ENCODE measurements at regions not wholly inside any gene's neighbourhood (a gene's known extent, or its start where the extent isn't known, plus 50 kb on each side); places are given as distances from the start of the nearest gene placed in this dataset.

- DNase-seq = no peak
- H3K4me1 ChIP-seq (ENCODE audit: insufficient read depth, low read length) = no peaks in the 10 kb centered on the region
- H3K27ac Mint-ChIP-seq = no peak overlapping the region
- POLR2A ChIA-PET = no interaction called here
- no peaks in the 10 kb centered on the region for H3K36me3 Mint-ChIP-seq (ENCODE audit: low read depth)
- no peak overlapping the region for H3K4me3 ChIP-seq (ENCODE audit: low read length)
- no peak overlapping the region for H3K27ac ChIP-seq (ENCODE audit: low read depth in 1 of 2, low read length in 2 of 2)
- ATAC-seq (ENCODE audit: poor library complexity) = no peak
- intact Hi-C loops (cut with DNase I, micrococcal nuclease) = no loop called here
- no peak for TF ChIP-seq CTCF (IDR thresholded peaks at IDR 0.05)
- no peaks in the 10 kb centered on the region for H3K27me3 ChIP-seq (ENCODE audit: control insufficient read depth in 1 of 2, insufficient read depth in 2 of 2, low read length in 2 of 2)
- no peak overlapping the region for H3K4me3 Mint-ChIP-seq
- H3K36me3 ChIP-seq (ENCODE audit: insufficient read depth, low read length) = no peaks in the 10 kb centered on the region
- H3K27me3 Mint-ChIP-seq = no peaks in the 10 kb centered on the region
- H3K4me1 Mint-ChIP-seq (ENCODE audit: low read depth) = no peaks in the 10 kb centered on the region
- no peaks in the 10 kb centered on the region for H3K9me3 ChIP-seq (ENCODE audit: control insufficient read depth in 1 of 2, insufficient read depth in 1 of 2, low read length in 2 of 2)
- CTCF ChIA-PET = no interaction called here
- H3K9me3 Mint-ChIP-seq = no peaks in the 10 kb centered on the region
Observed at GRCh38 chr3:99508191-99508590, 130.2 kb upstream of the COL8A1 start.

GRCh38 chr3:99505646-99506269 is 132.6 kb upstream of the COL8A1 start:
- ATAC-seq (ENCODE audit: poor library complexity) (no peak), DNase-seq (peak in 2 of 14 experiments; percentile 61 to 66)
- Mint-ChIP-seq H3K27ac (no peak overlapping the region), H3K27me3 (no peaks in the 10 kb centered on the region), H3K4me3 (no peak overlapping the region), H3K9me3 (no peaks in the 10 kb centered on the region), H3K4me1 (ENCODE audit: low read depth) (no peaks in the 10 kb centered on the region), H3K36me3 (ENCODE audit: low read depth) (no peaks in the 10 kb centered on the region)
- no peak for TF ChIP-seq CTCF (IDR thresholded peaks at IDR 0.05)
- Histone ChIP-seq H3K9me3 (ENCODE audit: control insufficient read depth in 1 of 2, insufficient read depth in 1 of 2, low read length in 2 of 2) (no peaks in the 10 kb centered on the region), H3K36me3 (ENCODE audit: insufficient read depth, low read length) (no peaks in the 10 kb centered on the region), H3K4me3 (ENCODE audit: low read length) (no peak overlapping the region), H3K27ac (ENCODE audit: low read depth in 1 of 2, low read length in 2 of 2) (no peak overlapping the region), H3K4me1 (ENCODE audit: insufficient read depth, low read length) (no peaks in the 10 kb centered on the region), H3K27me3 (ENCODE audit: control insufficient read depth in 1 of 2, insufficient read depth in 2 of 2, low read length in 2 of 2) (no peaks in the 10 kb centered on the region)
- ChIA-PET POLR2A (no interaction called here), CTCF (no interaction called here)
- intact Hi-C loops (cut with DNase I, micrococcal nuclease) = no loop called here

- Histone ChIP-seq H3K4me1 (ENCODE audit: insufficient read depth, low read length) (no peaks in the 10 kb centered on the region), H3K27me3 (ENCODE audit: control insufficient read depth in 1 of 2, insufficient read depth in 2 of 2, low read length in 2 of 2) (no peaks in the 10 kb centered on the region), H3K9me3 (ENCODE audit: control insufficient read depth in 1 of 2, insufficient read depth in 1 of 2, low read length in 2 of 2) (no peaks in the 10 kb centered on the region), H3K4me3 (ENCODE audit: low read length) (no peak overlapping the region), H3K36me3 (ENCODE audit: insufficient read depth, low read length) (no peaks in the 10 kb centered on the region), H3K27ac (ENCODE audit: low read depth in 1 of 2, low read length in 2 of 2) (no peak overlapping the region)
- ChIA-PET POLR2A (no interaction called here), CTCF (no interaction called here)
- Mint-ChIP-seq H3K9me3 (no peaks in the 10 kb centered on the region), H3K27ac (no peak overlapping the region), H3K4me1 (ENCODE audit: low read depth) (no peaks in the 10 kb centered on the region), H3K27me3 (no peaks in the 10 kb centered on the region), H3K4me3 (no peak overlapping the region), H3K36me3 (ENCODE audit: low read depth) (no peaks in the 10 kb centered on the region)
- DNase-seq = no peak
- TF ChIP-seq CTCF (IDR thresholded peaks at IDR 0.05) = no peak
- intact Hi-C loops (cut with DNase I, micrococcal nuclease) = no loop called here
- no peak for ATAC-seq (ENCODE audit: poor library complexity)
Observed at GRCh38 chr3:99505200-99505599, 133.2 kb upstream of the COL8A1 start.

All from CD4-positive, alpha-beta T cell (primary cell).